ENCODE measurements at regions not wholly inside any gene's neighbourhood (a gene's known extent, or its start where the extent isn't known, plus 50 kb on each side); places are given as distances from the start of the nearest gene placed in this dataset.

GRCh38 chr18:67145586-67146292 is 370.8 kb downstream of the DSEL start:
- DNase-seq (ENCODE audit: low spot score) = no peak
- WGBS = 36% methylated on average over 9 of the region's 9 CpGs
- Histone ChIP-seq H3K36me3 (ENCODE audit: control insufficient read depth in 4 of 4, insufficient read depth in 3 of 4, low read depth in 1 of 4, low read length in 3 of 4) (no peaks in the 10 kb centered on the region), H3K9ac (ENCODE audit: low read depth in 1 of 2, low read length in 2 of 2) (peak overlapping the region in 1 of 2 donors; percentile 77), H3K9me3 (ENCODE audit: control insufficient read depth in 4 of 4, low read length in 3 of 4) (no peaks in the 10 kb centered on the region), H3K27me3 (ENCODE audit: control insufficient read depth in 4 of 4, insufficient read depth in 4 of 4, low read length in 3 of 4) (no peaks in the 10 kb centered on the region), H3K27ac (ENCODE audit: low read depth in 1 of 2, low read length in 2 of 2) (peak overlapping the region in 1 of 2 donors; percentile 47), H3K4me3 (ENCODE audit: low read depth in 1 of 3, low read length in 3 of 3) (peak overlapping the region in 1 of 3 donors; percentile 6), H3K4me1 (ENCODE audit: control insufficient read depth in 4 of 4, insufficient read depth in 4 of 4, low read length in 3 of 4) (peaks cover 3 to 27% (median 19%) of the 10 kb centered on the region in 4 donors)
- TF ChIP-seq HNF4A (conservative IDR thresholded peaks at IDR 0.05) (peak; percentile 64 to 74), FOXA2 (IDR thresholded peaks at IDR 0.05) (peak; percentile 52), CTCF (IDR thresholded peaks at IDR 0.05; ENCODE audit: low read depth, low read length, missing input control) (no peak), YY1 (IDR thresholded peaks at IDR 0.05) (peak; percentile 71), ZBTB33 (IDR thresholded peaks at IDR 0.05) (peak; percentile 32), FOXA1 (IDR thresholded peaks at IDR 0.05) (peak; percentile 34), ATF3 (IDR thresholded peaks at IDR 0.05) (no peak), REST (IDR thresholded peaks at IDR 0.05) (peak; percentile 72), GABPA (IDR thresholded peaks at IDR 0.05 in 1 of 2, conservative IDR thresholded peaks at IDR 0.05 in 1 of 2) (no peak), HNF4G (IDR thresholded peaks at IDR 0.05) (peak; percentile 18), TAF1 (conservative IDR thresholded peaks at IDR 0.05) (peak; percentile 74), RAD21 (IDR thresholded peaks at IDR 0.05) (peak in 1 of 2 donors; percentile 38), JUND (IDR thresholded peaks at IDR 0.05) (peak in 1 of 2 donors; percentile 51), SP1 (IDR thresholded peaks at IDR 0.05) (peak; percentile 90), RXRA (IDR thresholded peaks at IDR 0.05) (peak; percentile 91 to 95), NR2F2 (IDR thresholded peaks at IDR 0.05) (peak; percentile 48), EGR1 (IDR thresholded peaks at IDR 0.05; ENCODE audit: low read depth in 2 of 2) (no peak), MAX (IDR thresholded peaks at IDR 0.05) (peak; percentile 27)

Measured in liver (tissue), 8 donors.